ENCODE measurements at regions not wholly inside any gene's neighbourhood (a gene's known extent, or its start where the extent isn't known, plus 50 kb on each side); places are given as distances from the start of the nearest gene placed in this dataset.

DNA sequence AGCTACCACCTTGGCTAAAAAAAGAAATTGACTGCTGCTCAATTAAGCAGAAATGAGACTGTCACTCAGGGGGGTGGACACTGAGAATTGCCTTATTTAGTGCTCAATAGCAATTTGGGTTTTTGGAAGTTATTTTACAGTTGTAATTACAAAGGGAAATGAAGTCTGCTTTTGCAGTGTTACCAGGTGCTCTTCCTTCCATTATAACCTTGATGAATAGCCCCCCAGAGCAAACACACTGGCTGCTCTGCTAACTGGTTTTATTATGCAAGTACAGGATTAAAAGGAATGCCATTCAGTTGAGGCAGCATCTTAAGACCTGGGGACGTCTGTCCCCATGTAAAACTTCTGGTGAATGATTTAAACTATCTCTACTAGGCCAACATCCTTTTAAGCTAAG is 191.0 kb downstream of the EVX1 start:
- Histone ChIP-seq H3K18ac (ENCODE audit: low read length) (no peak overlapping the region), H3K4me1 (ENCODE audit: control insufficient read depth in 2 of 2, insufficient read depth in 1 of 2, low read depth in 1 of 2, low read length in 2 of 2) (peaks cover 0 to 6% of the 10 kb centered on the region in 2 donors), H2BK5ac (ENCODE audit: low read length) (no peak overlapping the region), H4K91ac (ENCODE audit: low read depth, low read length, poor library complexity) (no peak overlapping the region), H2BK15ac (ENCODE audit: low read length) (no peak overlapping the region), H2BK12ac (ENCODE audit: low read length) (no peak overlapping the region), H3K27ac (replicated peaks; ENCODE audit: low read length) (no peak overlapping the region), H3K9ac (ENCODE audit: low read depth, low read length, poor library complexity) (no peak overlapping the region), H4K8ac (ENCODE audit: low read depth, low read length) (no peak overlapping the region), H3K4me2 (ENCODE audit: insufficient read depth, low read length, poor library complexity, severe bottlenecking) (no peak overlapping the region), H3K36me3 (replicated peaks in 1 of 2; ENCODE audit: control insufficient read depth in 2 of 2, insufficient read depth in 2 of 2, low read length in 2 of 2) (no peaks in the 10 kb centered on the region), H2BK120ac (ENCODE audit: low read depth, low read length) (no peak overlapping the region), H3K4ac (ENCODE audit: low read length) (no peak overlapping the region), H3K9me3 (replicated peaks in 1 of 2; ENCODE audit: control insufficient read depth in 2 of 2, insufficient read depth in 1 of 2, low read depth in 1 of 2, low read length in 2 of 2) (no peaks in the 10 kb centered on the region), H3K4me3 (ENCODE audit: low read length in 2 of 2) (no peak overlapping the region), H3K27me3 (ENCODE audit: control insufficient read depth in 3 of 3, insufficient read depth in 3 of 3, low read depth in 1 of 3, low read length in 3 of 3) (peaks cover 0 to 5% (median 0%) of the 10 kb centered on the region in 3 experiments), H2AK5ac (ENCODE audit: low read depth, low read length) (no peak overlapping the region), H3K79me1 (ENCODE audit: low read depth, low read length) (no peaks in the 10 kb centered on the region), H3K14ac (ENCODE audit: low read length) (no peak overlapping the region), H2AFZ (ENCODE audit: low read length) (no peak overlapping the region), H3K23ac (ENCODE audit: low read depth, low read length, poor library complexity) (no peak overlapping the region)
- WGBS, 2 donors (ENCODE audit: extremely low coverage in 2 of 2, insufficient read length in 2 of 2, insufficient replicate concordance in 1 of 2), result no CpG with 5 or more reads among the region's 1 CpG
- DNase-seq (ENCODE audit: low spot score), result no peak

DNA sequence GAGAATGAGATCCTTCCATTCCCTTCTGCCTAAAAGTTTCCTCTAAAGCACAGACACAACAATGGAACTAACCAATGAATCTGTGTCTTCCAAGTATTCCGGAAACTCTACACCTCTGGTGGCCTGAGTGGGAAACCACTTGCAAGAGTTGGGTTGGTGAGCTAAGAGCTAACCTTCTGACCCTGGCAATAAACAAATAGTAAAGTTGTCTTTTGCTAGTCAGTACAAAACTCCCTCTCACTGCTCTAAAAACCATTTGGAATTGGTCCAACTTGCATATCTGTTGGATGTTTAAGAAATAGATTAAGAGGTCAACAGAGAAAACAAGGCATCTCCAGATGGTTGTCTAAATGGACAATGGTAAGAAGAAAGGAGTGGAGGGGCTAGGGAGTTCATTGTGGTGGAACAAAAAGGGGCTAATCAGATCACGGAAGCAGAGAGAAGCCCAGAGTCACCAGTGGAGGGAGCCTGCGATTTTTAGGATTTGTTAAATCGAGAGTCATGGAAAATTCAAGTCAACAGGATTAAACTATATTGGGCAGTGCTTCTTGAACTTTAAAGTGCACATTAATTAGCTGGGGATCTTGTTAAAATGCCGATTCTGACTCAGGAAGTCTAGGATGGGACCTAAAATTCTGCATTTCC is 192.3 kb downstream of the EVX1 start:
- no peaks in the 10 kb centered on the region for H3K36me3 ChIP-seq (replicated peaks in 1 of 2; ENCODE audit: control insufficient read depth in 2 of 2, insufficient read depth in 2 of 2, low read length in 2 of 2)
- H2BK120ac ChIP-seq (ENCODE audit: low read depth, low read length), result no peak overlapping the region
- no peak overlapping the region for H3K23ac ChIP-seq (ENCODE audit: low read depth, low read length, poor library complexity)
- no peak overlapping the region for H2AFZ ChIP-seq (ENCODE audit: low read length)
- H4K91ac ChIP-seq (ENCODE audit: low read depth, low read length, poor library complexity), result no peak overlapping the region
- H3K4me1 ChIP-seq (ENCODE audit: control insufficient read depth in 2 of 2, insufficient read depth in 1 of 2, low read depth in 1 of 2, low read length in 2 of 2), result peaks cover 0 to 6% of the 10 kb centered on the region in 2 donors
- no peak overlapping the region for H3K27ac ChIP-seq (replicated peaks; ENCODE audit: low read length)
- no peak overlapping the region for H2BK5ac ChIP-seq (ENCODE audit: low read length)
- peaks cover 0 to 5% (median 0%) of the 10 kb centered on the region in 3 experiments for H3K27me3 ChIP-seq (ENCODE audit: control insufficient read depth in 3 of 3, insufficient read depth in 3 of 3, low read depth in 1 of 3, low read length in 3 of 3)
- no CpG with 5 or more reads among the region's 5 CpGs for WGBS, 2 donors (ENCODE audit: extremely low coverage in 2 of 2, insufficient read length in 2 of 2, insufficient replicate concordance in 1 of 2)
- H4K8ac ChIP-seq (ENCODE audit: low read depth, low read length), result no peak overlapping the region
- H2BK12ac ChIP-seq (ENCODE audit: low read length), result no peak overlapping the region
- no peak for DNase-seq (ENCODE audit: low spot score)
- no peaks in the 10 kb centered on the region for H3K9me3 ChIP-seq (replicated peaks in 1 of 2; ENCODE audit: control insufficient read depth in 2 of 2, insufficient read depth in 1 of 2, low read depth in 1 of 2, low read length in 2 of 2)
- H3K4me3 ChIP-seq (ENCODE audit: low read length in 2 of 2), result no peak overlapping the region
- no peak overlapping the region for H3K4me2 ChIP-seq (ENCODE audit: insufficient read depth, low read length, poor library complexity, severe bottlenecking)
- H3K18ac ChIP-seq (ENCODE audit: low read length), result no peak overlapping the region
- H3K79me1 ChIP-seq (ENCODE audit: low read depth, low read length), result no peaks in the 10 kb centered on the region
- no peak overlapping the region for H3K4ac ChIP-seq (ENCODE audit: low read length)
- no peak overlapping the region for H3K9ac ChIP-seq (ENCODE audit: low read depth, low read length, poor library complexity)
- H3K14ac ChIP-seq (ENCODE audit: low read length), result no peak overlapping the region
- H2AK5ac ChIP-seq (ENCODE audit: low read depth, low read length), result no peak overlapping the region
- no peak overlapping the region for H2BK15ac ChIP-seq (ENCODE audit: low read length)

DNA sequence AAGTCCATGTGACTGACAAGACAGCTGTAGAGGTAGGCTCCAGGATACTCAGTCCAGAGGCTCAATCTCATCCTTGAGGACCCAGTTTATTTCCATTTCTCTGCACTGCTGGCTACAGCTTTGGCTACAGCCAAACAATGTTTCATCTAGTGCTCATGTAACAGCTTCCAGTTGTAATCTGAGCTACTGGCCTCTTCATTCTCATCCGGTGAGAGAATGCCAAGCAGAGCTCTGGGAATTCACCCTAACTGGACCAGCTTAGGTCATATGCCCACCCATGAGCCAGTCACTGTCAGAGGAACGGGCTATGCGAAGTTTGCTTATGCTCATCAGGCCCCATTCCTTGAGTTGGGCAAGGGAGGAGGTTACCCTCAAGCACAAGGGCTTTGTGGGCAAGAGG is 192.9 kb downstream of the EVX1 start:
- WGBS, 2 donors (ENCODE audit: extremely low coverage in 2 of 2, insufficient read length in 2 of 2, insufficient replicate concordance in 1 of 2), result no CpG with 5 or more reads among the region's 3 CpGs

DNA sequence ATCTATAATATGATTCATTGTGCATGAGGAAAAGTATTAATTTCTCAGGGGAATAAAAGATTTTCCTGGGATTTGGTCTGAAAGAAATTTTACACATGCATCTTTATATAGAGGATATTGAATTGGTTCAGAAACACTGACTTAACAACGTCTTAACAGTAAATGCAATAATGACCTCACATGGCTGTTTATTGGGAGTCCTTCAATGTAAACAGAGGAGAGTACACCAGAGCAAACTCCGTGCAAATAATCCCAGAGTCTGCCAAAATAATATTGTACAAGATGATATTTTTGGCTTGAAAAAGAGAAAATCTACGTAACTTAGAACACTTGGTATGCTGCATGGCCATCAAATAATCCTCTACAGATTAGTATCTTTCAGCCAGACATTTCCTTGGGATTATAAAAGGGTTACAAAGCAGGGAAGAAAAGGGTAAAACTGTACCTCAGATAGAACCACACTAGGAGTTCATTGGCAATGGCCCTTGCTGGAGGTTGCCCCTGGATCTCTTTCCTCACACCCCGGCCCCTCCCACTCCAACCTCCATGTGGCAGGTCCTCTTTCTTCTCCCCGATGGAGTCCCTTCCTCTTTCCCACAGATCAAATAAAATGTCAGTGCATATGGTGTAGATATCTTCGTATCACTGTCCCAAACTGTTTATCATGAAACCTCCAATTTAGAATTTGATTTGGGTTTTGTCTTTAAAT is 196.4 kb downstream of the EVX1 start:
- H4K91ac ChIP-seq (ENCODE audit: low read depth, low read length, poor library complexity), result no peak overlapping the region
- H3K27me3 ChIP-seq (ENCODE audit: control insufficient read depth in 3 of 3, insufficient read depth in 3 of 3, low read depth in 1 of 3, low read length in 3 of 3), result peaks cover 0 to 5% (median 0%) of the 10 kb centered on the region in 3 experiments
- no peak overlapping the region for H2AFZ ChIP-seq (ENCODE audit: low read length)
- H3K4me3 ChIP-seq (ENCODE audit: low read length in 2 of 2), result no peak overlapping the region
- H3K4me2 ChIP-seq (ENCODE audit: insufficient read depth, low read length, poor library complexity, severe bottlenecking), result no peak overlapping the region
- no peak overlapping the region for H2BK120ac ChIP-seq (ENCODE audit: low read depth, low read length)
- no peak overlapping the region for H3K18ac ChIP-seq (ENCODE audit: low read length)
- no peaks in the 10 kb centered on the region for H3K79me1 ChIP-seq (ENCODE audit: low read depth, low read length)
- no peak overlapping the region for H3K9ac ChIP-seq (ENCODE audit: low read depth, low read length, poor library complexity)
- no peak for DNase-seq (ENCODE audit: low spot score)
- H3K4ac ChIP-seq (ENCODE audit: low read length), result no peak overlapping the region
- WGBS, 2 donors (ENCODE audit: extremely low coverage in 2 of 2, insufficient read length in 2 of 2, insufficient replicate concordance in 1 of 2), result no CpG with 5 or more reads among the region's 6 CpGs
- H3K4me1 ChIP-seq (ENCODE audit: control insufficient read depth in 2 of 2, insufficient read depth in 1 of 2, low read depth in 1 of 2, low read length in 2 of 2), result peaks cover 0 to 2% of the 10 kb centered on the region in 2 donors
- no peak overlapping the region for H2BK15ac ChIP-seq (ENCODE audit: low read length)
- H2BK5ac ChIP-seq (ENCODE audit: low read length), result no peak overlapping the region
- no peaks in the 10 kb centered on the region for H3K36me3 ChIP-seq (replicated peaks in 1 of 2; ENCODE audit: control insufficient read depth in 2 of 2, insufficient read depth in 2 of 2, low read length in 2 of 2)
- H3K14ac ChIP-seq (ENCODE audit: low read length), result no peak overlapping the region
- no peak overlapping the region for H3K27ac ChIP-seq (replicated peaks; ENCODE audit: low read length)
- H4K8ac ChIP-seq (ENCODE audit: low read depth, low read length), result no peak overlapping the region
- no peak overlapping the region for H3K23ac ChIP-seq (ENCODE audit: low read depth, low read length, poor library complexity)
- no peaks in the 10 kb centered on the region for H3K9me3 ChIP-seq (replicated peaks in 1 of 2; ENCODE audit: control insufficient read depth in 2 of 2, insufficient read depth in 1 of 2, low read depth in 1 of 2, low read length in 2 of 2)
- no peak overlapping the region for H2AK5ac ChIP-seq (ENCODE audit: low read depth, low read length)
- no peak overlapping the region for H2BK12ac ChIP-seq (ENCODE audit: low read length)

More for the DNA sequence above, 192.9 kb downstream of the EVX1 start:
- Histone ChIP-seq H3K4me2 (ENCODE audit: insufficient read depth, low read length, poor library complexity, severe bottlenecking) (no peak overlapping the region), H2BK120ac (ENCODE audit: low read depth, low read length) (no peak overlapping the region), H2AFZ (ENCODE audit: low read length) (no peak overlapping the region), H3K4ac (ENCODE audit: low read length) (no peak overlapping the region), H3K27ac (replicated peaks; ENCODE audit: low read length) (no peak overlapping the region), H2AK5ac (ENCODE audit: low read depth, low read length) (no peak overlapping the region), H4K8ac (ENCODE audit: low read depth, low read length) (no peak overlapping the region), H2BK15ac (ENCODE audit: low read length) (no peak overlapping the region), H3K4me3 (ENCODE audit: low read length in 2 of 2) (no peak overlapping the region), H2BK5ac (ENCODE audit: low read length) (no peak overlapping the region), H3K9me3 (replicated peaks in 1 of 2; ENCODE audit: control insufficient read depth in 2 of 2, insufficient read depth in 1 of 2, low read depth in 1 of 2, low read length in 2 of 2) (no peaks in the 10 kb centered on the region), H3K79me1 (ENCODE audit: low read depth, low read length) (no peaks in the 10 kb centered on the region), H3K4me1 (ENCODE audit: control insufficient read depth in 2 of 2, insufficient read depth in 1 of 2, low read depth in 1 of 2, low read length in 2 of 2) (peaks cover 0 to 6% of the 10 kb centered on the region in 2 donors), H3K27me3 (ENCODE audit: control insufficient read depth in 3 of 3, insufficient read depth in 3 of 3, low read depth in 1 of 3, low read length in 3 of 3) (peaks cover 0 to 5% (median 0%) of the 10 kb centered on the region in 3 experiments), H2BK12ac (ENCODE audit: low read length) (no peak overlapping the region), H3K36me3 (replicated peaks in 1 of 2; ENCODE audit: control insufficient read depth in 2 of 2, insufficient read depth in 2 of 2, low read length in 2 of 2) (no peaks in the 10 kb centered on the region), H4K91ac (ENCODE audit: low read depth, low read length, poor library complexity) (no peak overlapping the region), H3K9ac (ENCODE audit: low read depth, low read length, poor library complexity) (no peak overlapping the region), H3K23ac (ENCODE audit: low read depth, low read length, poor library complexity) (no peak overlapping the region), H3K18ac (ENCODE audit: low read length) (no peak overlapping the region), H3K14ac (ENCODE audit: low read length) (no peak overlapping the region)
- DNase-seq (ENCODE audit: low spot score), result no peak

Data from neuronal stem cell (in vitro differentiated cells).